Osteocyte (in vitro differentiated cells): ENCODE measurements at regions not wholly inside any gene's neighbourhood (a gene's known extent, or its start where the extent isn't known, plus 50 kb on each side); places are given as distances from the start of the nearest gene placed in this dataset.
A peak's percentile ranks its signal among the peaks of the same experiment; 100 is the strongest.

ENCODE experiments used
- DNase-seq: peaks from one replicate; pipeline ENCODE4 v3.0.0; 2021; ENCODE audit warnings: mixed read lengths; ENCODE audit not compliant: unreplicated experiment; ENCODE audit errors: extremely low spot score
- H3K27ac Mint-ChIP-seq: one replicate; pipeline ENCODE4 v1.8.0; 2021; ENCODE audit warnings: mild to moderate bottlenecking, mixed read lengths; ENCODE audit not compliant: unreplicated experiment
- H3K27me3 Mint-ChIP-seq: one replicate; pipeline ENCODE4 v1.8.0; 2021; ENCODE audit warnings: mixed read lengths; ENCODE audit not compliant: unreplicated experiment
- H3K36me3 Mint-ChIP-seq: one replicate; pipeline ENCODE4 v1.8.0; 2021; ENCODE audit warnings: mixed read lengths; ENCODE audit not compliant: unreplicated experiment
- H3K4me1 Mint-ChIP-seq: one replicate; pipeline ENCODE4 v1.8.0; 2021; ENCODE audit warnings: mixed read lengths; ENCODE audit not compliant: unreplicated experiment
- H3K4me3 Mint-ChIP-seq: one replicate; pipeline ENCODE4 v1.8.0; 2021; ENCODE audit warnings: mild to moderate bottlenecking, moderate library complexity, mixed read lengths; ENCODE audit not compliant: unreplicated experiment
- H3K9me3 Mint-ChIP-seq: one replicate; pipeline ENCODE4 v1.8.0; 2021; ENCODE audit warnings: mixed read lengths; ENCODE audit not compliant: unreplicated experiment
- CTCF ChIP-seq: fragments of 200-600 bp; sonication (generic); IDR thresholded peaks from 2 replicates; pipeline ENCODE4 v1.5.0; 2021; ENCODE audit warnings: antibody characterized with exemption, mild to moderate bottlenecking, moderate library complexity

GRCh38 chr3:152056481-152056880 lies 183.0 kb downstream of the SUCNR1 start:
- Mint-ChIP-seq H3K27ac (no peak overlapping the region), H3K4me3 (no peak overlapping the region), H3K9me3 (peaks cover 6% of the 10 kb centered on the region), H3K27me3 (no peaks in the 10 kb centered on the region), H3K4me1 (peaks cover 53% of the 10 kb centered on the region), H3K36me3 (no peaks in the 10 kb centered on the region)
- no peak for TF ChIP-seq CTCF
- no peak for DNase-seq

- Mint-ChIP-seq H3K4me1 (peaks cover 49% of the 10 kb centered on the region), H3K9me3 (peaks cover 6% of the 10 kb centered on the region), H3K27me3 (no peaks in the 10 kb centered on the region), H3K36me3 (no peaks in the 10 kb centered on the region), H3K27ac (no peak overlapping the region), H3K4me3 (no peak overlapping the region)
- DNase-seq, result no peak
- no peak for TF ChIP-seq CTCF
These were observed 183.5 kb downstream of the SUCNR1 start for GRCh38 chr3:152056987-152057386.

GRCh38 chr3:152058856-152059255 lies 185.4 kb downstream of the SUCNR1 start:
- Mint-ChIP-seq H3K27ac (peak overlapping the region; percentile 80), H3K4me1 (peaks cover 41% of the 10 kb centered on the region), H3K9me3 (no peaks in the 10 kb centered on the region), H3K36me3 (no peaks in the 10 kb centered on the region), H3K27me3 (no peaks in the 10 kb centered on the region), H3K4me3 (no peak overlapping the region)
- no peak for DNase-seq
- TF ChIP-seq CTCF, result no peak

GRCh38 chr3:152060701-152061100 lies 187.3 kb downstream of the SUCNR1 start:
- no peak for TF ChIP-seq CTCF
- DNase-seq, result no peak
- Mint-ChIP-seq H3K9me3 (no peaks in the 10 kb centered on the region), H3K27ac (no peak overlapping the region), H3K4me3 (no peak overlapping the region), H3K4me1 (peaks cover 41% of the 10 kb centered on the region), H3K36me3 (no peaks in the 10 kb centered on the region), H3K27me3 (no peaks in the 10 kb centered on the region)

- Mint-ChIP-seq H3K27ac (no peak overlapping the region), H3K27me3 (no peaks in the 10 kb centered on the region), H3K4me1 (peaks cover 38% of the 10 kb centered on the region), H3K9me3 (no peaks in the 10 kb centered on the region), H3K4me3 (no peak overlapping the region), H3K36me3 (no peaks in the 10 kb centered on the region)
- no peak for TF ChIP-seq CTCF
- no peak for DNase-seq
These were observed 187.9 kb downstream of the SUCNR1 start for GRCh38 chr3:152061296-152061695.
